ENCODE measurements at regions not wholly inside any gene's neighbourhood (a gene's known extent, or its start where the extent isn't known, plus 50 kb on each side); places are given as distances from the start of the nearest gene placed in this dataset.
"Not testable (repeated sequence)": the region's sequence is repeated elsewhere in the genome, so short reads cannot be mapped to it uniquely, and the experiment has no call there.

DNA sequence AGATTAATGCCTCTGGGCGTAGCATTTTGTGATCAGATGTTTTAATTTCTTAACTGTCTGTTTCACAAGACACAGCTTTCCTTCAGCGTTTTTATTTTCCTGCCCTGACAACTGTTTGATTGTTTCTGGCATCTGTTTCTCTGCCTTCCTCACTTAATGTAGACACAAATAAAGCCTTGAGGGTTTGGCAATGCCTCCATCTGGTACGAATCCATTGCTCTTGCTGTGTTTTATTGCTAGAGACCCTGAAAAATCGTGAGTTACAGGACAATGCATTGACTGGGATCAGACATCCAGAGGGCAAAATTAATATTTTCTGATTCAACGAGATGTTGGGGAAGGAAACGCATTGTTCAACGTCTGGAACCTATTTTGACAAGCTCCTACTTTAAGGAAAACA is 363.5 kb downstream of the MRPL39 start:
- no peak for DNase-seq (ENCODE audit: low read depth in 2 of 2)

DNA sequence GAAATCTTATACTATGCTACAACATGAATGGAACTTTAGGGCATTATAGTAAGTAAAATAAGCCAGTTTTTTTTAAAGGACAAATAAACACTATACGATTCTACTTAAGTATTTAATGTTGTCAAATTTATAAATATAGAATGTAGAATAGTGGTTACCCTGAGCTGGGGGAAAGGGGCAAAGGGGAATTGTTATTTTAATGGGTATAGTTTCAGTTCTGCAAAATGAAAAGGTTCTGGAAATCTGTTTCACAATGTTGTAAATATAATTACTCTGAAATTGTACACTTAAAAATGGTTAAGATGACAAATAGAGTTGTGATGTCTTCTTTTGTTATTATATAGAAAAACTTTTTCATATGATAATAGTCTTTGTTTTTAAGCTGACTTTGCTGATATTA is 366.3 kb downstream of the MRPL39 start:
- no peak for DNase-seq (ENCODE audit: low read depth in 2 of 2)

DNA sequence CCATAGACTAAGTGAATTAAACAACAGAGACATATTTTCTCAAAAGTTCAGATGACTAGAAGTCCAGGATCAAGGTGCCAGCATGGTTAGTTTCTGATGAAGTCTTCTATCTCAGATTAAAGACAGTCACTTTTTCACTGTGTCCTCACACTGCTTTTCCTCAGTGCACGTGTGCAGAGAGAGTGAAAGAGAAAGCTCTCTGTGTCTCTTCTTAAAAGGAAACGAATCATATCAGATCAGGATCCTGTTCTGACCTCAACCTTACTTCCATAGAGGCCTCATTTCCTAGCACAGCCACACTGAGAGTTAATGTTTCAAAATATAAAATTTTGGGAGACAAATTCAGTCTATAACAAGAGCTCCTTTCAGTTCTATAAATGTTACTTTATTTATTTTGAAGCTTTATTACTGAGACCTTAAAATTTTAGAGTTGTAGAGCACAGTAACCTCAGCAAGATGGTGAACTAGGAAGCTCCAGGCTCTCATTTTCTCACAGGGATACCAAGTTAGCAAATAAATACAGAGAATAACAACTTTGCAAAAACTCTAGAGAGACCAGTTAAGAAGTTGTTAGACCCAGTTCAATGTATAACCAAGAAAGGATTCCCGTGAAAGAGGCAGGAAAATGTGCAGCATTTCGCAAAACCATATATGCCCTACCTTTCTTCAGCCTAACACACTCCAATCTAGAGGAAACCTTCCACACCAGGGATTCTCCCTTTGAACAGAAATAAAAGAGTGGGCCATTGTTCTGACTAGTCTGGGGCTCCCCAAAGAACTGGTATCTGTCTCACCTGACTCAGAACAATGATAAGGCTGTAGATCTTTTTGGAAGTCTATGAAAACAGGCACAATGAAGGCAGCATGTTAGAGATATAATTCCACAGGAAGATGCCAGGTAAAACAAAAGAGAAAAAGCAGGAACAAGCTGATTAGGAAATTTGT is 372.2 kb downstream of the MRPL39 start:
- no peak for DNase-seq (ENCODE audit: low read depth in 2 of 2)

DNA sequence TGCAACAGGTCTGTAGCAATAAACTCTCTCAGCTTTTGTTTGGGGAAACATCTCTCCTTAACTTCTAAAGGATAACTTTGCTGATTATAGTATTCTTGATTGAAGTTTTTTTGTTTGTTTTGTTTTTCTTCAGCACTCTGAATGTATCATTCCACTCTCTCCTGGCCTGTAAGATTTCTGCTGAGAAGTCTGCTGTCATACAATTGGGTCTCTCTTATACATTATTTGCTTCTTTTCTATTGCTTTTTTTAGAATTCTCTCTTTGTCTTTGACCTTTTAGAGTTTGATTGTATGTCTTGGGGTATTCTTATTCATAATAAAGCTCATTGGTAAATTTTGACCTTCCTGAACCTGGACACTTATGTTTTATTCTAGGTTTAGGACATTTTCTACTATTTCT is 386.3 kb downstream of the MRPL39 start:
- no peak for DNase-seq (ENCODE audit: low read depth in 2 of 2)

DNA sequence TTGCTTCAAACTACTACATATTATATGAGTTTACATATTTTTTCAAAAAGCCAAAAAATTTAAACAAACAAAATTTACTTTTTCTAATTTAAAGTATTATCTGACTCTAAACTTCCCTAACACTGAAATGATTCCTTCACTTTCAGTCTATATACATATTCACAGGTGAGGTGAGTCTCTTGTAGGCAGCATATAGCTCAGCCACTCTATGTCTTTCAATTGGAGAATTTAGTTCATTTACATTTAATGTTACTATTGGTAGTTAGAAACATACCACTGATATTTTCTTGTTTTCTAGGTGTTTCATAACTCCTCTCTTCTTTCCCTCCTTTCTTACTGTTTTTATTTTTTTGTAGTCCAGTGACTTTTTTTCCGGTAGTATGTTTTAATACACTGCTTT is 387.1 kb downstream of the MRPL39 start:
- DNase-seq (ENCODE audit: low read depth in 2 of 2) = no peak

DNA sequence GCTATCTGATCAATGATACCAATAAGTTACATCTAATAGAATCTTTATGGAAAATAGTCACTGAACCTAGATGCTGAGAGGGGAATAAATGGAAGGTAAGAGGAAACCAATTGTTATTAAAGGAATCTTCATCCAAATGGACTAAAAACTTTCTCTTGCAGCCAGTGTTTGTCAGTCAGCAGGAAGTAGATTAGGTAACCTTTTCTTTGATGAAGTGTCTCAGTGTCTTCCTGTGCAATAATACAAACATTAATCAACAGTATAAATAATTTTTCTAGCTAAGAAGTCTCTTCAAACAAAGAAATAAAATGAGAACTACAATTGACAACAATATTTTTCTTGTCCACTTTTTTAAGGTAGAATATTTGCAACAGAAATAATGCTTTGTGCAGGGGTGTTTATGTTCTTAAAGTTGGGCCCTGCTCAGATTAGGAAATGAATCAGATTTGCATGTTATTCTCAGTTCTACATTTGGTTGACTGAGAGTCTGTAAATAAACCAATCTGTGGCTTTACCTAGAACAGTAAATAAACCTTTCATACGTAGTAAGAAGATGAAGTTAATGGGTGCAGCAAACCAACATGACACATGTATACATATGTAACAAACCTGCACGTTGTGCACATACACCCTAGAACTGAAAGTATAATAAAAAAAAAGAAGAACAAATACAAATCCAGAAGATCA is 391.4 kb downstream of the MRPL39 start:
- DNase-seq (ENCODE audit: low read depth in 2 of 2) = no peak

DNA sequence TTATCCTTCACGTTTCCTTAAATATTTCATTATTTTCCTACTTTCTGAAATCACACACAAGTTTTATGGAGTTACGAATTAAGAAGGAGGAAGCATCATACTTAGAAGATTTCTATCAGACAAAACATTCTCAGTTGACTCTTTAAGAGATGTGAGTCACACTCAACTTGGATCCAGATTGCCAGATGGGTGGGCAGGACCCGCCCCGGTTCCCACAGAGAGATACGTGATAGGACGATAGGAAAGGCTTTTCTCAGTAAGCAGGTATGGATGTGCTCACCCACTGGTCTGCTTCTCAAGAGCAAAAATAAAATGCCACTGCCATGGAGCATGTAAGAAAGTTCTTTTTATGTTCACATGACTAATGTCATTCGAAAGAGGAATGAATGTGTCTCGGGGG is 392.6 kb downstream of the MRPL39 start:
- DNase-seq (ENCODE audit: low read depth in 2 of 2) = no peak

DNA sequence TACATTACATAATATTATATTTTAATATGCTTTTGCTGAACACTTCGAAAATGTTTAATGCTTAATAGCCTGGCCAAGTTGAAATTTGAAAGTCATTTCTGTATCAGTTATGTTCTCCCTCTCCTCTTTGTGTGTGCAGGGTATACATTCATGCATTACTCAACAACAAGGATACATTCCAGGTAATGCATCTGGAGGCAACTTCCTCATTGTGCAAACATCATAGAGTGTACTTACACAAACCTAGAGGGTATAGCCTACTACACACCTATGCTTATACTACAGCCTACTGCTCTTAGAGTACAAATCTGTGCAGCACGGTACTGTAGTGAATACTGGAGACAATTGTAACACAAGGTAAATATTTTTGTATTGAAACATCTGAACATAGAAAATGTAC is 407.3 kb downstream of the MRPL39 start:
- DNase-seq (ENCODE audit: low read depth in 2 of 2) = no peak

DNA sequence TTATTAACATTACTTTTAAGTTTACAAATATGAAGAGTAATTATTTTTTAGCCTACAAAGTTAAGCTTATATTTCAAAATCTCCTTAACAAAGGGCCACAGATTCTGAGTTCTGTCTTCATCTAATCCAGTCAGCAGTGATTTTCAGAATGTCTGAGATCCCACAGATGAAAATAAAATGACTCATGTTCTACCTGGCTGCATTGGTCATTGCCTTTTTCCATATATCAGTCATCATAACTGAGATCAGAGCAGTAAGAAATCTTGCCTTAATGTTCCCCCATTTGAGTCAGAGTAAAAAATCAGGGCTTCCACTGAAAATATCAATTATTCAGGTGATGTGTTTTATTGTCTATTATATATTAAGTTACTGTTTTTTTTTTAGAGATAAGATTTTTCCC is 416.1 kb downstream of the MRPL39 start:
- DNase-seq (ENCODE audit: low read depth in 2 of 2) = no peak

DNA sequence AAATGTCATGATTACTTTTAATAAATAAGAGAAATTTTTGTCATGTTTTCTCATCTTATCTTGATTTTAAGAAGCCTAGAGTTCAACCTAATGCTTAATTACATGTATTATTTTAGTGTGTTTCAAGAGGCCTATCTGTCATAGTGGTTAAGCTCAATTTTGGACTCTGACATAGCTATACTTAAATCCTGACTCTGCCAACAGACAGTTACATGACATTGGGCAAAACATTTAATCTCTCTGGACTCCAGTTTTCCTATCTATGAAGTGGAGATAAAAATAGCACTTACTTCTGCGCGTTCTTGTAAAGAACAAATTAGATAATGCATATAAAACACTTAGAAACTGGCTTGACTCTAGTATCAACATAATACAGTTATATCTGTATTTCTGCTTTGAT is 417.8 kb downstream of the MRPL39 start:
- no peak for DNase-seq (ENCODE audit: low read depth in 2 of 2)

DNA sequence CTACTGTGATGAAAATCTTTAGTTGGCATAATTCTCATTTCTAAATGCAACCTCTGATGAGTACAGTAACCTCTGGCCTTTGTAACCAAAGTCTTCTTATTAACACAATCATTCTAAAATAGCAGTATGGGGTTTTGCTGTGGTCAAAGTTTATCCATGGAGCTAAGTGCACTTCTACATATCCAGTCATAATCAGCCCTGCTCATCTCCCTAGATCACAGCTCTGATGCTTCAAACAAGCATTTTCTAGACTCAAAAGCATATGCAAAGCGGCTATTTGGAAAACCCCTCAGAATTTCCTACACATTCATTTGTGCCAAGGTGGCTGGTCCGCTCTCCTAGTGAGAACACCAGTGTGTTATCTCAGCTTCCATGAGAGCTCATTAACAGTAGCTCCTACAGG is 418.6 kb downstream of the MRPL39 start:
- DNase-seq (ENCODE audit: low read depth in 2 of 2) = no peak

DNA sequence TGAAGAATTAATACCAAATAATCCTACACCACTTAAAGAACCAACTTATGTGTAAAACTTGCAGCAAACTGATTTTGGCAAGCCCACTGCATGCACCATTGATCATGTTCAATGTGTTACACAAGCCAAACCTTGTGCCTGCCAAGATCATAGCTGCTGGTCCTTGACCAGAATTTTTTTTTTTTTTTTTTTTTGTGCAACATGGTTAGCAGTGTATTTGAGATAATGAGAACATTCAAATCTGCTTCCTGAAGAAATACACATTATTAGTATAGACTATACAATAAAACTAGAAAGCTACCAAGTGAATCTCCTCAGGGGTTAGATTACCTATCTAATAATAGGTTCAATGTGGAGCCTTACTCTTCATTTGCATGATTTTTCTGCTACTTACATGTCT is 421.0 kb downstream of the MRPL39 start:
- no peak for DNase-seq (ENCODE audit: low read depth in 2 of 2)

DNA sequence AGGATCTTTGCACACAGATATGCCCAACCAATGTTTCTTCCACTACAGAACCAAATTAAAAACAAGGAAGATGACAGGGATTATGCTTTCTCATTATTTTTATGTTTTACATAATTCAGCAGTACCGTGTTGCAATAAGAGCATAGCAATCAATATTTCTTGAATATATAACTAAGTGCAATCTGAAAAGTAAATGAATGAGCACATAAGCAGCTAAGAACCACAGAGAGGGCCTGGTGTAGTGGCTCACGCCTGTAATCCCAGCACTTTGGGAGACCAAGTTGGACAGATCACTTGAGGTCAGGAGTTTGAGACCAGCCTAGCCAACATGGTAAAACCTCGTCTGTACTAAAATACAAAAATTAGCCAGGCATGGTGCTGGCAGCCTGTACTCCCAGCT is 423.7 kb downstream of the MRPL39 start:
- DNase-seq (ENCODE audit: low read depth in 2 of 2) = no peak

DNA sequence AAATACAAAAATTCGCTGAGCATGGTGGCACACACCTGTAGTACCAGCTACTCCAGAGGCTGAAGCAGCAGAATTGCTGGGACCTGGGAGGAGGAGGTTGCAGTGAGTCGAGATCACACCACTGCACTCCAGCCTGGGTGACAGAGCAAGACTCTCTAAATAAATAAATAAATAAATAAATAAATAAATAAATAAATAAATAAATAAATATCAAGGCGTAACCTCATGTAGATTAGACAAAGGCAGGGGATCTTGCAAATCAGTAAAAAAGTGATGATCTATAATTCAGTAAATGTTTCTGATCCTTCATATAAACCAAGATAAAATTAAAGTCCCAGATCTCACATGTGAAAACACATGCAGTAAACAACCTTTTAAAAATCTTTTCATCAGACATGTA is 425.6 kb downstream of the MRPL39 start:
- DNase-seq (ENCODE audit: low read depth in 2 of 2) = not testable (repeated sequence)

DNA sequence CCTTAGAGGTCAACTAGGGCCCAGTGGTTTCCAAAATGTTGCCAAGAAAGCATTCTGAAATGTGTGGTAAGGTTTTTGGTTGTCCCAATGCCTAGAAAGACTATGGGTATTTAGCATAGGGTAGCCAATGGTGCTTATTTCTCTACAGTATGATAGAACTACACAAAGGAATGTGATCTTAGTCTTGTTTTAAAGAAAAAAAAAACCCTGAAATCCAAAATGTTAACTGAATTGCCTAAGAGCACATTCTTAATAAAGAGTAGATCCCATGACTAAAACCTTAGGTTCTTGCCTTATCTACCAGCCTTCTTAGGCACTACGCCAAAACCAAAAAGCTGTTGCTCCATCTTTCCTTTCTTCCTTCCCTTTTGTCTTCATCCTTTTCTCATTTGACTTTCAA is 428.2 kb downstream of the MRPL39 start:
- no peak for DNase-seq (ENCODE audit: low read depth in 2 of 2)

DNA sequence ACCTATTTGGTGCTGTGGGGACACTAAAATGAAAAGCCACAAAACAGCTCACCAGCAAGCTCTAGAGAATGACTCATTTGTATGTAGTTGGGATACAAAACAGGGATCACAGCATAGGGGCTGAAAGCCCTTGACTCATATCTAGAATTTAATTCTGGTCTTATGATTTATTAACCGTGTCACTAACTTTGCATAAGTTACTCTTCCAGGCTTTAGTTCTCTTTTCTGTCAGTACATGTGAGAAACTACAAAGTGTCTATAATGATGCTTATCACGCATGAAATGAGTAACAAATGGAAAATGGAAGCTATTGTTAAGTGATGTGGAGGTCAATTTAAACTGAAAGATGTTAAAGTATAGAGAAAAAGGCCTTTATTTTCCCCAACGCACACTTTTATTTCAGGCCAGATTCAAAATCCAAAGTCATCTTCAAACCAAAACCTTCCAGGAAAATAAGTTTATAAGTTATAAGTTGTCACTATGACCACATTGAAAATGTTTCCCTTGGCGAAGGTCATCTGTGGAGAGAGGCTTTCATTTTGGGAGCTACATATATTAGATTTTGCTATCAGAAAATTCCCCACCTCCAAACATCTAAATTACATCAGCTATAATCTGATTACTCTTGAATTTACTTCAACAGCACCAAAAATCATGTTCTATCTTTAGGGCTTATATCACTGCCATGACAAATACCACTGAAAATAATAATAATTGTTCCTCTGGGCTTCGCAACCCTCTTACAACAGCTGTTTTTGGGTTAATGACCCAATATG is 430.5 kb downstream of the MRPL39 start:
- DNase-seq (ENCODE audit: low read depth in 2 of 2) = no peak

DNA sequence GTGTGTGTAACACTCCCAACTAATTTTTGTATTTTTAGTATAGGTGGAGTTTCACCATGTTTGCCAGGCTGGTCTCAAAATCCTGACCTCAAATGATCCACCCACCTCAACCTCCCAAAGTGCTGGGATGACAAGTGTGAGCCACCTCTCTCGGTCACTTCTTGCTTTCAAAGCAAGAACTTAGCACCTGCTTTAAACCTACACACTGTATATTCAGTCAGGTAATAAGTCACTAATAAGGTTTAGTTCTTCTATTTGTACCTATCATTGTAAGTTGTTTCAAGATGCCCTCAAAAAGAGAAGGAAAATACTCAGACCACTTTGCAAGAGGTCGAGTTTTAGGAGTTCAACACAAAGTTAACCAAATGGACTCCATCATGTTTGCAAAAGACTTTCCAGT is 431.3 kb downstream of the MRPL39 start:
- DNase-seq (ENCODE audit: low read depth in 2 of 2) = no peak

DNA sequence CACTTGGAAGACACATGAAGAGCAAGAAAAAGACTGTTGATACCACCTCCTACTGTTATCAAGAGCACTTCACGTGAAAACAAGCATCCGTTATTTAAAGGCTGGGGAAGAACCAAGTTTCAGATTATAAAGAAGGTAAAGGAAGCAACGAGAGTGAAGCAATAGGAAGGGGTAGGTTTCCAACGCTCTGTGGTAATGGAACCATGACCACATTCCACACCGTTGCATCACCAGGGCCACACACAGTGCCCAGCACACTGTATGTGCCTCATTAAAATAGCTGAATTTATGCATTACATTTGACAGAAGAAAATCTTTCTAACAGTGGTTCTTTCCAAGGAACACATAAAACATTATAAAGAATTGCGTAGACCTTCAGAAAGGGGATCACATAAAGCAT is 435.8 kb downstream of the MRPL39 start:
- no peak for DNase-seq (ENCODE audit: low read depth in 2 of 2)

DNA sequence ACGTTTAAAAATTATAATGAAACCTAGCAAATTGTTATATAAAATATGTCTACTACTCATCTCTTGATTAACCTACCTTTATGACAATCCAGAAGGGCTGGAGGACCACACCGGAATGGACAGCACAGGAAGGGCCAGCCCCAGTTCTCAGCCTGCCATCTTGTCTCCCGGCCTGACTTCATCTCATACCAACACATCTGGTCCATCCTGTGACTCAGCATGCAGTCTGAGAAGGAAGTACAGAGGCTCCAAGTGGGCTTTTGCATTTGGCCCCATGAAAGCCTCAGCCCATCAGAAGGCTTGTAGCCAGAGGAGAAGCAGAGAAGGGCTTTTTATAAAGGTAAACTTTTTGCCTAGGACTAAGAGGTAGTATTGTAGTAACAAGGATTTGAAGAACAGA is 436.6 kb downstream of the MRPL39 start:
- DNase-seq (ENCODE audit: low read depth in 2 of 2) = no peak

DNA sequence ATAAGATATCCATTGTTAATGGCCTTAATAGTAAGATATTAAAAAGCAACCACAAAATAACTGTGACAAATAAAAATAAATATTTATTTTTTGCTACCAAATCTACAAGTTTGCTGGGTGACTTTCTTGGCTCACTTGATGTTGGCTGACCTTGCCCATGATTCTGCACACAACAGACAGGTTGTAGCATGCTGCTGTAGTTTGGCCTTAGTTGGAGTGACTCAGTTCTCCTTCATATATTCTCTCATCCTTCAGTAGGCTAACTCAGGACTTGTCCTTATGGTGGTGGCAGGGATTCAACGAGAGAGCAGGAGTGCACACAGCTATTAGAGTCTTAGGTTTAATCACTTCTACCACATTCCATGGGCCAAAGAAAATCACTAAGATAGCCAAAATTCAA is 437.9 kb downstream of the MRPL39 start:
- no peak for DNase-seq (ENCODE audit: low read depth in 2 of 2)

DNA sequence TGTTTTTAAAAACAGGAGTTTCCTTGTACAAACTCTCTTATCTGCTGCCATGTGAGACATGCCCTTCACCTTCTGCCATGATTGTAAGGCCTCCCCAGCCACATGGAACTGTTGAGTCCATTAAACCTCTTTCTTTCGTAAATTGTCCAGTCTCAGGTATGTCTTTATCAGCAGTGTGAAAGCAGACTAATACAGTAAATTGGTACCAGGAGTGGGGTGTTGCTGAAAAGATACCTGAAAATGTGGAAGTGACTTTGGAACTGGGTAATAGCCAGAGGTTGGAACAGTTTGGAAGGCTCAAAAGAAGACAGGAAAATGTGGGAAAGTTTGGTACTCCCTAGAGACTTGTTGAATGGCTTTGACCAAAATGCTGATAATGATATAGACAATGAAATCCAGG is 440.4 kb downstream of the MRPL39 start:
- DNase-seq (ENCODE audit: low read depth in 2 of 2) = not testable (repeated sequence)

DNA sequence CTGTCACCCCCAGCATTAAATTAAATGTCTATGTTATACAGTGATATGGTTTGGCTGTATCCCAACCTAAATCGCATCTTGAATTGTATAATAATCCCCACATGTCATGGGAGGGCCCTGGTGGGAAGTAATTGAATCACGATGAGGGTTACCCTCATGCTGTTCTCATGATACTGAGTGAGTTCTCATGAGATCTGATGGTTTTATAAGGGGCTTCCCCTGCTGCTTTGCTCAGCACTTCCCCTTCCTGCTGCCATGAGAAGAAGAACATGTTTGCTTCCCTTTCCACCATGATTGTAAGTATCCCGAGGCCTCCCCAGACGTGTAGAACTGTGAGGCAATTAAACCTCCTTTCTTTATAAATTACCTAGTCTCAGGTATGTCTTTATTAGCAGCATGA is 445.7 kb downstream of the MRPL39 start:
- no peak for DNase-seq (ENCODE audit: low read depth in 2 of 2)

DNA sequence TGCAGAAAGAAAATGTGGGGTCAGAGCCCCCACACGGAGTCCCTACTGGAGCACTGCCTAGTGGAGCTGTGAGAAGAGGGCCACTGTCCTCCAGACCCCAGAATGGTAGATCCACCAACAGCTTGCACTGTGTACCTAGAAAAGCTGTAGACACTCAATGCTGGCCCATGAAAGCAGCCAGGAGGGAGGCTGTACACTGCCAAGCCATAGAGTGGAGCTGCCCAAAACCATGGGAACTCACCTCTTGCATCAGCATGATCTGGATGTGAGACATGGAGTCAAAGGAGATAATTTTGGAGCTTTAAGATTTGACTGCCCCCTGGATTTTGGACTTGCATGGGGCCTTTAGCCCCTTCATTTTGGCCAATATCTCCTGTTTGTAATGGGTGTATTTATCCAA is 452.3 kb downstream of the MRPL39 start:
- not testable (repeated sequence) for DNase-seq (ENCODE audit: low read depth in 2 of 2)
